Activated T-helper 2 cell treated with anti-CD3 and anti-CD28 coated beads, Interferon-gamma antibody, Interleukin-2, Interleukin-4, amounts not matched to agents 10 μg/mL and 5 μg/mL and 100 μg/mL, durations not matched to agents 14 hours and 24 hours and 36 hours (primary cell): ENCODE measurements at regions not wholly inside any gene's neighbourhood (a gene's known extent, or its start where the extent isn't known, plus 50 kb on each side); places are given as distances from the start of the nearest gene placed in this dataset.

Experiments
- DNase-seq: peaks from one replicate; pipeline ENCODE4 v3.0.0; 2021; ENCODE audit warnings: low spot score
- H3K27ac Mint-ChIP-seq: one replicate; pipeline ENCODE4 v1.8.0; 2021; ENCODE audit warnings: mixed read lengths
- H3K27me3 Mint-ChIP-seq: one replicate; pipeline ENCODE4 v1.8.0; 2021; ENCODE audit warnings: low read depth, mixed read lengths
- H3K36me3 Mint-ChIP-seq: one replicate; pipeline ENCODE4 v1.8.0; 2021; ENCODE audit warnings: low read depth, mixed read lengths
- H3K4me1 Mint-ChIP-seq: one replicate; pipeline ENCODE4 v1.8.0; 2021; ENCODE audit warnings: low read depth, mixed read lengths
- H3K4me3 Mint-ChIP-seq: one replicate; pipeline ENCODE4 v1.8.0; 2021; ENCODE audit warnings: low read depth, mild to moderate bottlenecking, moderate library complexity, mixed read lengths
- H3K9me3 Mint-ChIP-seq: one replicate; pipeline ENCODE4 v1.8.0; 2021; ENCODE audit warnings: mixed read lengths
- intact Hi-C: fragments of 100-400 bp; cut with micrococcal nuclease; formaldehyde crosslinking; loops from one replicate; pipeline ENCODE4 v1.15.1; 2023

GRCh38 chr4:113849771-113850170, 88.2 kb upstream of the CAMK2D start:
- H3K4me1 Mint-ChIP-seq: no peaks in the 10 kb centered on the region
- intact Hi-C loops: no loop called here
- no peaks in the 10 kb centered on the region for H3K36me3 Mint-ChIP-seq
- no peaks in the 10 kb centered on the region for H3K9me3 Mint-ChIP-seq
- no peak overlapping the region for H3K27ac Mint-ChIP-seq
- no peak for DNase-seq
- no peaks in the 10 kb centered on the region for H3K27me3 Mint-ChIP-seq
- no peak overlapping the region for H3K4me3 Mint-ChIP-seq

- Mint-ChIP-seq H3K36me3 (no peaks in the 10 kb centered on the region), H3K27me3 (no peaks in the 10 kb centered on the region), H3K4me1 (no peaks in the 10 kb centered on the region), H3K27ac (no peak overlapping the region), H3K9me3 (no peaks in the 10 kb centered on the region), H3K4me3 (no peak overlapping the region)
- intact Hi-C loops: no loop called here
- DNase-seq: no peak
Measured at GRCh38 chr4:113847710-113848109, 86.2 kb upstream of the CAMK2D start.

GRCh38 chr4:113846433-113846832, 84.9 kb upstream of the CAMK2D start:
- no peaks in the 10 kb centered on the region for H3K9me3 Mint-ChIP-seq
- H3K4me3 Mint-ChIP-seq: no peak overlapping the region
- no peaks in the 10 kb centered on the region for H3K27me3 Mint-ChIP-seq
- H3K4me1 Mint-ChIP-seq: no peaks in the 10 kb centered on the region
- DNase-seq: no peak
- intact Hi-C loops: no loop called here
- H3K27ac Mint-ChIP-seq: no peak overlapping the region
- no peaks in the 10 kb centered on the region for H3K36me3 Mint-ChIP-seq

GRCh38 chr4:113845138-113845537, 83.6 kb upstream of the CAMK2D start:
- no peaks in the 10 kb centered on the region for H3K4me1 Mint-ChIP-seq
- H3K27me3 Mint-ChIP-seq: no peaks in the 10 kb centered on the region
- intact Hi-C loops: no loop called here

GRCh38 chr4:113844369-113844768, 82.8 kb upstream of the CAMK2D start:
- Mint-ChIP-seq H3K9me3 (no peaks in the 10 kb centered on the region), H3K36me3 (no peaks in the 10 kb centered on the region), H3K27ac (no peak overlapping the region), H3K27me3 (no peaks in the 10 kb centered on the region), H3K4me1 (no peaks in the 10 kb centered on the region), H3K4me3 (no peak overlapping the region)
- intact Hi-C loops: no loop called here
- no peak for DNase-seq

More at GRCh38 chr4:113845138-113845537, 83.6 kb upstream of the CAMK2D start:
- Mint-ChIP-seq H3K36me3 (no peaks in the 10 kb centered on the region), H3K4me3 (no peak overlapping the region), H3K9me3 (no peaks in the 10 kb centered on the region), H3K27ac (no peak overlapping the region)
- DNase-seq: no peak

- H3K27me3 Mint-ChIP-seq: no peaks in the 10 kb centered on the region
- intact Hi-C loops: no loop called here
- no peak overlapping the region for H3K27ac Mint-ChIP-seq
Measured at GRCh38 chr4:113840861-113841260, 79.3 kb upstream of the CAMK2D start.

GRCh38 chr4:113838460-113838859, 76.9 kb upstream of the CAMK2D start:
- DNase-seq: no peak
- H3K27me3 Mint-ChIP-seq: peaks cover 6% of the 10 kb centered on the region
- peaks cover 3% of the 10 kb centered on the region for H3K4me1 Mint-ChIP-seq
- no peaks in the 10 kb centered on the region for H3K36me3 Mint-ChIP-seq
- intact Hi-C loops: no loop called here
- no peak overlapping the region for H3K4me3 Mint-ChIP-seq
- H3K27ac Mint-ChIP-seq: no peak overlapping the region
- no peaks in the 10 kb centered on the region for H3K9me3 Mint-ChIP-seq

More at GRCh38 chr4:113840861-113841260, 79.3 kb upstream of the CAMK2D start:
- no peak for DNase-seq
- H3K4me3 Mint-ChIP-seq: no peak overlapping the region
- H3K9me3 Mint-ChIP-seq: no peaks in the 10 kb centered on the region
- no peaks in the 10 kb centered on the region for H3K36me3 Mint-ChIP-seq
- peaks cover 3% of the 10 kb centered on the region for H3K4me1 Mint-ChIP-seq

- Mint-ChIP-seq H3K36me3 (no peaks in the 10 kb centered on the region), H3K4me1 (peaks cover 3% of the 10 kb centered on the region), H3K27me3 (peaks cover 6% of the 10 kb centered on the region), H3K27ac (no peak overlapping the region), H3K4me3 (no peak overlapping the region), H3K9me3 (no peaks in the 10 kb centered on the region)
- DNase-seq: no peak
- intact Hi-C loops: no loop called here
Measured at GRCh38 chr4:113837397-113837796, 75.9 kb upstream of the CAMK2D start.

- intact Hi-C loops: no loop called here
- no peaks in the 10 kb centered on the region for H3K9me3 Mint-ChIP-seq
- no peak overlapping the region for H3K4me3 Mint-ChIP-seq
- no peaks in the 10 kb centered on the region for H3K36me3 Mint-ChIP-seq
- H3K4me1 Mint-ChIP-seq: peaks cover 3% of the 10 kb centered on the region
- H3K27ac Mint-ChIP-seq: no peak overlapping the region
- no peak for DNase-seq
- peaks cover 6% of the 10 kb centered on the region for H3K27me3 Mint-ChIP-seq
Measured at GRCh38 chr4:113835005-113835404, 73.5 kb upstream of the CAMK2D start.

- no peaks in the 10 kb centered on the region for H3K9me3 Mint-ChIP-seq
Measured at GRCh38 chr4:113834298-113834697, 72.8 kb upstream of the CAMK2D start.

GRCh38 chr4:113832803-113833202, 71.3 kb upstream of the CAMK2D start:
- no peaks in the 10 kb centered on the region for H3K9me3 Mint-ChIP-seq
- H3K36me3 Mint-ChIP-seq: no peaks in the 10 kb centered on the region
- H3K27ac Mint-ChIP-seq: no peak overlapping the region
- peaks cover 3% of the 10 kb centered on the region for H3K4me1 Mint-ChIP-seq
- intact Hi-C loops: no loop called here
- no peak for DNase-seq
- H3K27me3 Mint-ChIP-seq: peaks cover 12% of the 10 kb centered on the region
- no peak overlapping the region for H3K4me3 Mint-ChIP-seq

More at GRCh38 chr4:113834298-113834697, 72.8 kb upstream of the CAMK2D start:
- Mint-ChIP-seq H3K27me3 (peaks cover 9% of the 10 kb centered on the region), H3K27ac (no peak overlapping the region), H3K4me3 (no peak overlapping the region), H3K4me1 (peaks cover 3% of the 10 kb centered on the region), H3K36me3 (no peaks in the 10 kb centered on the region)
- intact Hi-C loops: no loop called here
- DNase-seq: no peak

GRCh38 chr4:113831457-113831856, 69.9 kb upstream of the CAMK2D start:
- Mint-ChIP-seq H3K9me3 (no peaks in the 10 kb centered on the region), H3K4me1 (no peaks in the 10 kb centered on the region), H3K36me3 (no peaks in the 10 kb centered on the region), H3K27me3 (peaks cover 16% of the 10 kb centered on the region), H3K27ac (no peak overlapping the region), H3K4me3 (no peak overlapping the region)
- no peak for DNase-seq
- intact Hi-C loops: no loop called here

- intact Hi-C loops: loop anchor here (5.0 kb wide), 1 partner anchor 44 kb away; no protein-coding TSS in a partner anchor
- Mint-ChIP-seq H3K36me3 (no peaks in the 10 kb centered on the region), H3K27me3 (peaks cover 12% of the 10 kb centered on the region), H3K9me3 (no peaks in the 10 kb centered on the region), H3K27ac (no peak overlapping the region), H3K4me1 (peaks cover 22% of the 10 kb centered on the region), H3K4me3 (no peak overlapping the region)
- no peak for DNase-seq
Measured at GRCh38 chr4:113828702-113829101, 67.2 kb upstream of the CAMK2D start.

GRCh38 chr4:113827285-113827684, 65.7 kb upstream of the CAMK2D start:
- Mint-ChIP-seq H3K36me3 (no peaks in the 10 kb centered on the region), H3K27me3 (peaks cover 12% of the 10 kb centered on the region), H3K4me1 (peaks cover 35% of the 10 kb centered on the region), H3K9me3 (no peaks in the 10 kb centered on the region), H3K27ac (no peak overlapping the region), H3K4me3 (no peak overlapping the region)
- no peak for DNase-seq
- intact Hi-C loops: loop anchor here (5.0 kb wide), 1 partner anchor 45 kb away; no protein-coding TSS in a partner anchor
